IPS-NIHi11 (cell line): ENCODE measurements at regions not wholly inside any gene's neighbourhood (a gene's known extent, or its start where the extent isn't known, plus 50 kb on each side); places are given as distances from the start of the nearest gene placed in this dataset.

Source experiments
- DNase-seq: peaks from one replicate; pipeline ENCODE4 v3.0.0; 2012; ENCODE audit warnings: mixed read lengths, low spot score

GRCh38 chr2:223107825-223108224 lies 55.8 kb downstream of the KCNE4 start:
- no peak for DNase-seq

- DNase-seq = no peak
Observed at GRCh38 chr2:223108351-223109050, 56.5 kb downstream of the KCNE4 start.

GRCh38 chr2:223109341-223109740 lies 57.4 kb downstream of the KCNE4 start:
- no peak for DNase-seq

- no peak for DNase-seq
Observed at GRCh38 chr2:223113161-223113560, 61.2 kb downstream of the KCNE4 start.

- no peak for DNase-seq
Observed at GRCh38 chr2:223114170-223114569, 62.2 kb downstream of the KCNE4 start.

GRCh38 chr2:223114917-223115316 lies 62.9 kb downstream of the KCNE4 start:
- DNase-seq = no peak

- no peak for DNase-seq
Observed at GRCh38 chr2:223117533-223117932, 65.5 kb downstream of the KCNE4 start.

- DNase-seq = no peak
Observed at GRCh38 chr2:223121283-223121682, 69.3 kb downstream of the KCNE4 start.

- no peak for DNase-seq
Observed at GRCh38 chr2:223122781-223123180, 70.8 kb downstream of the KCNE4 start.

GRCh38 chr2:223123855-223124610 lies 72.0 kb downstream of the KCNE4 start:
- no peak for DNase-seq

- no peak for DNase-seq
Observed at GRCh38 chr2:223141606-223142005, 89.6 kb downstream of the KCNE4 start.

- DNase-seq = no peak
Observed at GRCh38 chr2:223142118-223142517, 90.1 kb downstream of the KCNE4 start.

- DNase-seq = no peak
Observed at GRCh38 chr2:223147431-223147830, 95.4 kb downstream of the KCNE4 start.

GRCh38 chr2:223148516-223148915 lies 96.5 kb downstream of the KCNE4 start:
- no peak for DNase-seq

GRCh38 chr2:223155956-223156355 lies 104.0 kb downstream of the KCNE4 start:
- no peak for DNase-seq

- DNase-seq = no peak
Observed at GRCh38 chr2:223161873-223162458, 110.0 kb downstream of the KCNE4 start.

GRCh38 chr2:223165423-223166214 lies 113.6 kb downstream of the KCNE4 start:
- no peak for DNase-seq

GRCh38 chr2:223166215-223166493 lies 114.2 kb downstream of the KCNE4 start:
- no peak for DNase-seq

- no peak for DNase-seq
Observed at GRCh38 chr2:223166983-223167650, 115.1 kb downstream of the KCNE4 start.

- DNase-seq = no peak
Observed at GRCh38 chr2:223169830-223170605, 118.0 kb downstream of the KCNE4 start.

- no peak for DNase-seq
Observed at GRCh38 chr2:223176970-223177369, 125.0 kb downstream of the KCNE4 start.
